Lower leg skin (tissue), 3 donors: ENCODE measurements at regions not wholly inside any gene's neighbourhood (a gene's known extent, or its start where the extent isn't known, plus 50 kb on each side); places are given as distances from the start of the nearest gene placed in this dataset.

Source experiments
- POLR2A ChIP-seq, 2 donors: fragments of 450-650 bp; IDR thresholded peaks; one replicate each; pipeline ENCODE4 v1.6.1; 2016 to 2017; ENCODE audit warnings: antibody characterized with exemption in 2 of 2, mild to moderate bottlenecking in 1 of 2, moderate library complexity in 1 of 2
- TF ChIP-seq, protein P1 (sequence below), 3 donors: fragments of 450-650 bp; IDR thresholded peaks; one replicate each; pipeline ENCODE4 v1.5.1; 2016; ENCODE audit warnings: antibody characterized with exemption in 3 of 3, mild to moderate bottlenecking in 3 of 3, moderate library complexity in 2 of 3

GRCh38 chr11:110358336-110358735 lies 61.9 kb upstream of the RDX start:
- TF ChIP-seq, protein P1, sequence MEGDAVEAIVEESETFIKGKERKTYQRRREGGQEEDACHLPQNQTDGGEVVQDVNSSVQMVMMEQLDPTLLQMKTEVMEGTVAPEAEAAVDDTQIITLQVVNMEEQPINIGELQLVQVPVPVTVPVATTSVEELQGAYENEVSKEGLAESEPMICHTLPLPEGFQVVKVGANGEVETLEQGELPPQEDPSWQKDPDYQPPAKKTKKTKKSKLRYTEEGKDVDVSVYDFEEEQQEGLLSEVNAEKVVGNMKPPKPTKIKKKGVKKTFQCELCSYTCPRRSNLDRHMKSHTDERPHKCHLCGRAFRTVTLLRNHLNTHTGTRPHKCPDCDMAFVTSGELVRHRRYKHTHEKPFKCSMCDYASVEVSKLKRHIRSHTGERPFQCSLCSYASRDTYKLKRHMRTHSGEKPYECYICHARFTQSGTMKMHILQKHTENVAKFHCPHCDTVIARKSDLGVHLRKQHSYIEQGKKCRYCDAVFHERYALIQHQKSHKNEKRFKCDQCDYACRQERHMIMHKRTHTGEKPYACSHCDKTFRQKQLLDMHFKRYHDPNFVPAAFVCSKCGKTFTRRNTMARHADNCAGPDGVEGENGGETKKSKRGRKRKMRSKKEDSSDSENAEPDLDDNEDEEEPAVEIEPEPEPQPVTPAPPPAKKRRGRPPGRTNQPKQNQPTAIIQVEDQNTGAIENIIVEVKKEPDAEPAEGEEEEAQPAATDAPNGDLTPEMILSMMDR (IDR thresholded peaks at IDR 0.05) = no peak
- TF ChIP-seq POLR2A (IDR thresholded peaks at IDR 0.05) = no peak
